ENCODE measurements at regions not wholly inside any gene's neighbourhood (a gene's known extent, or its start where the extent isn't known, plus 50 kb on each side); places are given as distances from the start of the nearest gene placed in this dataset.

DNA sequence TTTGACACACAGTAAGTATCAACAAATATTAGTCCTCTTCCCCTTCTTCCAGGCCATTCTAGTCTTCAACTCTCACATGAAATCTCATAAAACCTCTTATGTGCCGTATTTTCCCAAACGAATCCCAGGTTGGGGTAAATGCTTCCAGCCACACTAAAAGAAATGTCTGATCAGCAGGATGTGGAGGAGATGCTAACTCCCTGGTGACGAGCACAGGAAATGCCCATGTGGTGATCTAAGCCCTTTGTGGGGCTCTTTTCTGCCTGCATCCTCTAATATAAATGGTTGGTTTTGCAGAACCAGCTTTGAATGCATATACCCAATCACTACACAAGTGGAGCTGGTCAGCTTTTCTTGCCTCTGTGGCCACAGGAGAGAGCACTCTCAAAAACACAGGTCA, 498.2 kb upstream of the ERCC4 start:
- H3K4me3 ChIP-seq, result no peak overlapping the region
- no peak for DNase-seq
- intact Hi-C loops (cut with DNase I; ENCODE audit: low total_unique reads), result no loop called here

DNA sequence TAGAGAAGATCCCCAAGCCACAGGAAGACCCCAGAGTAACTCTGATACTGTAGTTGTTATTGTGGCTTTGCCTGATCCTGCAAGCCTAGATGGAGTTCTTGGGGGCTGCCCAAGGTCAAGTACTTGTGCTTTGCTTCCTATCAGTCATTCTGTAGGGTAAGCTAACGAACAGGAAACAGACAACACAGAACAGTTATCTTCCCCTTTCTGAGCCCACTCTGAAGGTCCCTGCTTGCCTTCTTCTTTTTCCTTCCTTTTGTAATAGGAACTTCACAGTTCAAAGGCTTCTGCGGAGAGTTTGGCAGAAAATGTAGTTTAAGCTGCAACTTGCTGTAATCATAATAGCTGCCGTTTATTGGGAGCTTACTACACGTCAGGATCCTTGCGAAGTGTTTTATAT, 494.1 kb upstream of the ERCC4 start:
- H3K36me3 ChIP-seq, result no peaks in the 10 kb centered on the region
- no peak overlapping the region for H3K27ac ChIP-seq
- DNase-seq, result no peak
- H3K4me1 ChIP-seq, result no peaks in the 10 kb centered on the region
- no peak overlapping the region for H3K4me3 ChIP-seq
- no peaks in the 10 kb centered on the region for H3K27me3 ChIP-seq
- peaks cover 0 to 8% (median 3%) of the 10 kb centered on the region in 4 donors for H3K9me3 ChIP-seq
- intact Hi-C loops (cut with DNase I; ENCODE audit: low total_unique reads), result no loop called here
- 53 to 70% (median 65%) methylated on average over 5 of the region's 5 CpGs for WGBS, 5 donors
- TF ChIP-seq POLR2A (IDR thresholded peaks at IDR 0.05) (no peak), EP300 (IDR thresholded peaks at IDR 0.05) (no peak), POLR2AphosphoS5 (IDR thresholded peaks at IDR 0.05) (no peak)
- TF ChIP-seq, protein P1, sequence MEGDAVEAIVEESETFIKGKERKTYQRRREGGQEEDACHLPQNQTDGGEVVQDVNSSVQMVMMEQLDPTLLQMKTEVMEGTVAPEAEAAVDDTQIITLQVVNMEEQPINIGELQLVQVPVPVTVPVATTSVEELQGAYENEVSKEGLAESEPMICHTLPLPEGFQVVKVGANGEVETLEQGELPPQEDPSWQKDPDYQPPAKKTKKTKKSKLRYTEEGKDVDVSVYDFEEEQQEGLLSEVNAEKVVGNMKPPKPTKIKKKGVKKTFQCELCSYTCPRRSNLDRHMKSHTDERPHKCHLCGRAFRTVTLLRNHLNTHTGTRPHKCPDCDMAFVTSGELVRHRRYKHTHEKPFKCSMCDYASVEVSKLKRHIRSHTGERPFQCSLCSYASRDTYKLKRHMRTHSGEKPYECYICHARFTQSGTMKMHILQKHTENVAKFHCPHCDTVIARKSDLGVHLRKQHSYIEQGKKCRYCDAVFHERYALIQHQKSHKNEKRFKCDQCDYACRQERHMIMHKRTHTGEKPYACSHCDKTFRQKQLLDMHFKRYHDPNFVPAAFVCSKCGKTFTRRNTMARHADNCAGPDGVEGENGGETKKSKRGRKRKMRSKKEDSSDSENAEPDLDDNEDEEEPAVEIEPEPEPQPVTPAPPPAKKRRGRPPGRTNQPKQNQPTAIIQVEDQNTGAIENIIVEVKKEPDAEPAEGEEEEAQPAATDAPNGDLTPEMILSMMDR (IDR thresholded peaks at IDR 0.05), result no peak

More for the DNA sequence above, 498.2 kb upstream of the ERCC4 start:
- Histone ChIP-seq H3K27me3 (no peaks in the 10 kb centered on the region), H3K9me3 (peaks cover 0 to 7% (median 3%) of the 10 kb centered on the region in 4 donors), H3K4me1 (no peaks in the 10 kb centered on the region), H3K27ac (no peak overlapping the region), H3K36me3 (no peaks in the 10 kb centered on the region)
- WGBS, 5 donors, result 40 to 74% (median 62%) methylated on average over 3 of the region's 3 CpGs
- TF ChIP-seq EP300 (IDR thresholded peaks at IDR 0.05) (no peak), POLR2AphosphoS5 (IDR thresholded peaks at IDR 0.05) (no peak), POLR2A (IDR thresholded peaks at IDR 0.05) (no peak)
- TF ChIP-seq, protein P1 (IDR thresholded peaks at IDR 0.05), result no peak

- DNase-seq, result no peak
- 63 to 68% (median 64%) methylated on average over 6 of the region's 6 CpGs for WGBS, 5 donors
- Histone ChIP-seq H3K36me3 (no peaks in the 10 kb centered on the region), H3K27ac (no peak overlapping the region), H3K4me3 (no peak overlapping the region), H3K4me1 (no peaks in the 10 kb centered on the region), H3K9me3 (peaks cover 0 to 8% (median 3%) of the 10 kb centered on the region in 4 donors), H3K27me3 (no peaks in the 10 kb centered on the region)
- TF ChIP-seq EP300 (IDR thresholded peaks at IDR 0.05), result no peak
- TF ChIP-seq, protein P1 (IDR thresholded peaks at IDR 0.05), result no peak
- intact Hi-C loops (cut with DNase I; ENCODE audit: low total_unique reads), result no loop called here
Observed at GRCh38 chr16:13426269-13426668, 493.7 kb upstream of the ERCC4 start.

DNA sequence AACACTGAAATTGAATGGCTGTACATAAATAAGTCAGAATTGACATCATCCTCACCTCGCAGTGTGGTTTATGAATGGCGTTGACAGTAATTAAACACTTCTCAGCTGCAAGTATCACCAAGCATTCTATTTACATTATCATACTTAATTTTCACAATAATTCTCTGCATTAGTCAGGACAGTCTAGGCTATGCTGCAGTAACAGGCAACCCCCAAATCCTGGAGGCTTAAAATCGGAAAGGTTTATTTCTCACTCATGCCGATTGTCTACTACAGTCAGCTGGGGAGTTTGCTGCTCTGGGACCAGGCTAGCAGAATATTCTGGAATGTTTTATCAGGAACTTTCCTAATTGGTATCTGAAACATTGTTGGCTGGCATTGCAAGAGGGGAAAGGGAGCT, 493.2 kb upstream of the ERCC4 start:
- no peak for DNase-seq
- WGBS, 5 donors, result 90 to 94% (median 93%) methylated on average over 4 of the region's 4 CpGs
- H3K4me1 ChIP-seq, result no peaks in the 10 kb centered on the region
- intact Hi-C loops (cut with DNase I; ENCODE audit: low total_unique reads), result no loop called here
- no peak overlapping the region for H3K27ac ChIP-seq
- H3K36me3 ChIP-seq, result no peaks in the 10 kb centered on the region
- peaks cover 0 to 8% (median 3%) of the 10 kb centered on the region in 4 donors for H3K9me3 ChIP-seq
- no peaks in the 10 kb centered on the region for H3K27me3 ChIP-seq
- no peak overlapping the region for H3K4me3 ChIP-seq
- TF ChIP-seq, protein P1 (IDR thresholded peaks at IDR 0.05), result no peak
- TF ChIP-seq POLR2AphosphoS5 (IDR thresholded peaks at IDR 0.05) (no peak), POLR2A (IDR thresholded peaks at IDR 0.05) (no peak), EP300 (IDR thresholded peaks at IDR 0.05) (no peak)

Measured in stomach (tissue), 8 donors.